ENCODE measurements at regions not wholly inside any gene's neighbourhood (a gene's known extent, or its start where the extent isn't known, plus 50 kb on each side); places are given as distances from the start of the nearest gene placed in this dataset.

- H3K4me2 ChIP-seq (ENCODE audit: low read depth, low read length) = no peak overlapping the region
- no peak for TF ChIP-seq ZNF432 (CRISPR knock-in tag; IDR thresholded peaks at IDR 0.05; ENCODE audit: borderline replicate concordance)
- no peak for TF ChIP-seq ZNF562 (CRISPR knock-in tag; IDR thresholded peaks at IDR 0.05; ENCODE audit: borderline replicate concordance)
- no peak for TF ChIP-seq GABPB1 (CRISPR knock-in tag; IDR thresholded peaks at IDR 0.05)
- TF ChIP-seq ZSCAN5A (CRISPR knock-in tag; IDR thresholded peaks at IDR 0.05; ENCODE audit: borderline replicate concordance) = no peak
- TF ChIP-seq HOXA9 (CRISPR knock-in tag; IDR thresholded peaks at IDR 0.05; ENCODE audit: borderline replicate concordance) = no peak
- TF ChIP-seq ZNF670 (CRISPR knock-in tag; IDR thresholded peaks at IDR 0.05; ENCODE audit: borderline replicate concordance) = no peak
- TF ChIP-seq TOPORS (CRISPR knock-in tag; IDR thresholded peaks at IDR 0.05) = no peak
- no peak for TF ChIP-seq CBX2 (IDR thresholded peaks at IDR 0.05; ENCODE audit: low read depth, low read length)
- TF ChIP-seq CBX2 (CRISPR knock-in tag; IDR thresholded peaks at IDR 0.05; ENCODE audit: low read depth) = no peak
- intact Hi-C loops (cut with micrococcal nuclease; ENCODE audit: unreplicated experiment) (no loop called here), in situ Hi-C loops (cut with HindIII; ENCODE audit: extremely low pct_ligation_motif_present, low pct_unique_long_range_greater_than_20kb) (no loop called here)
- H3K79me2 ChIP-seq (ENCODE audit: insufficient read depth, low read length) = no peaks in the 10 kb centered on the region
- DNase-seq (ENCODE audit: low spot score) (no peak), FAIRE-seq (no peak), ATAC-seq (no peak)
- WGBS (ENCODE audit: low lambda C conversion rate) = 3% methylated on average over 3 of the region's 3 CpGs
- no peaks in the 10 kb centered on the region for H3K4me1 ChIP-seq (ENCODE audit: insufficient read depth, low read length)
- no peak overlapping the region for H2AFZ ChIP-seq (ENCODE audit: low read length)
- peaks cover 59% of the 10 kb centered on the region for H3K9me3 ChIP-seq (ENCODE audit: low read length)
- no peaks in the 10 kb centered on the region for H4K20me1 ChIP-seq (ENCODE audit: insufficient read depth, low read length)
- no peak overlapping the region for H3K9ac ChIP-seq (ENCODE audit: insufficient read depth, low read depth, low read length)
- POLR2A ChIA-PET = no interaction called here
- BruUV-seq (replicated peaks) = no TSS peak
- H3K36me3 ChIP-seq (replicated peaks in 1 of 2; ENCODE audit: control insufficient read depth in 1 of 2, insufficient read depth in 2 of 2, low read length in 2 of 2) = no peaks in the 10 kb centered on the region
- no peaks in the 10 kb centered on the region for H3K27me3 ChIP-seq (ENCODE audit: control insufficient read depth in 1 of 2, insufficient read depth in 2 of 2, low read length in 2 of 2)
- no peak overlapping the region for H3K4me3 ChIP-seq (replicated peaks in 1 of 3; ENCODE audit: insufficient read depth in 1 of 3, low read depth in 2 of 3, low read length in 3 of 3)
- no peak overlapping the region for H3K27ac ChIP-seq (ENCODE audit: extremely low read length, insufficient read depth, low read length)
- CTCF ChIA-PET (ENCODE audit: low intra/inter-chr PET ratio, low total read pairs) = no interaction called here
Observed at GRCh38 chr2:125596612-125597011, 1059.3 kb upstream of the GYPC start.

GRCh38 chr2:125615438-125615837 is 1040.5 kb upstream of the GYPC start:
- Histone ChIP-seq H3K4me3 (replicated peaks in 1 of 3; ENCODE audit: insufficient read depth in 1 of 3, low read depth in 2 of 3, low read length in 3 of 3) (no peak overlapping the region), H2AFZ (ENCODE audit: low read length) (no peak overlapping the region), H3K9me3 (ENCODE audit: low read length) (peaks cover 55% of the 10 kb centered on the region), H3K9ac (ENCODE audit: insufficient read depth, low read depth, low read length) (no peak overlapping the region), H3K4me1 (ENCODE audit: insufficient read depth, low read length) (no peaks in the 10 kb centered on the region), H3K27me3 (ENCODE audit: control insufficient read depth in 1 of 2, insufficient read depth in 2 of 2, low read length in 2 of 2) (no peaks in the 10 kb centered on the region), H3K36me3 (replicated peaks in 1 of 2; ENCODE audit: control insufficient read depth in 1 of 2, insufficient read depth in 2 of 2, low read length in 2 of 2) (no peaks in the 10 kb centered on the region), H4K20me1 (ENCODE audit: insufficient read depth, low read length) (no peaks in the 10 kb centered on the region), H3K79me2 (ENCODE audit: insufficient read depth, low read length) (no peaks in the 10 kb centered on the region), H3K27ac (ENCODE audit: extremely low read length, insufficient read depth, low read length) (no peak overlapping the region), H3K4me2 (ENCODE audit: low read depth, low read length) (no peak overlapping the region)
- WGBS (ENCODE audit: low lambda C conversion rate) = under 1% methylated on average over 3 of the region's 3 CpGs
- no peak for FAIRE-seq
- ChIA-PET CTCF (ENCODE audit: low intra/inter-chr PET ratio, low total read pairs) (no interaction called here), POLR2A (no interaction called here)
- intact Hi-C loops (cut with micrococcal nuclease; ENCODE audit: unreplicated experiment) = no loop called here
- ATAC-seq = no peak
- BruUV-seq (replicated peaks) = no TSS peak
- no peak for DNase-seq (ENCODE audit: low spot score)
- in situ Hi-C loops (cut with HindIII; ENCODE audit: extremely low pct_ligation_motif_present, low pct_unique_long_range_greater_than_20kb) = no loop called here
- no peak for TF ChIP-seq MXI1 (IDR thresholded peaks at IDR 0.05; ENCODE audit: borderline replicate concordance, low read depth, low read length)
- no peak for TF ChIP-seq PAWR (CRISPR knock-in tag; IDR thresholded peaks at IDR 0.05; ENCODE audit: borderline replicate concordance)
- TF ChIP-seq ZSCAN5A (CRISPR knock-in tag; IDR thresholded peaks at IDR 0.05; ENCODE audit: borderline replicate concordance) = no peak
- no peak for TF ChIP-seq ZBTB7B (CRISPR knock-in tag; IDR thresholded peaks at IDR 0.05)
- TF ChIP-seq HCFC1 (IDR thresholded peaks at IDR 0.05; ENCODE audit: low read depth, low read length) = no peak
- TF ChIP-seq HINFP (CRISPR knock-in tag; IDR thresholded peaks at IDR 0.05; ENCODE audit: low read depth) = no peak
- no peak for TF ChIP-seq NKX3-1 (CRISPR knock-in tag; IDR thresholded peaks at IDR 0.05)

Measured in HepG2 (cell line).